Esophagus muscularis mucosa (tissue), 2 donors: ENCODE measurements at regions not wholly inside any gene's neighbourhood (a gene's known extent, or its start where the extent isn't known, plus 50 kb on each side); places are given as distances from the start of the nearest gene placed in this dataset.

Source experiments
- EP300 ChIP-seq: sonication (generic); formaldehyde crosslinking; IDR thresholded peaks from one replicate; pipeline ENCODE4 v1.6.1; 2017; ENCODE audit warnings: antibody characterized with exemption
- POLR2A ChIP-seq: fragments of 450-650 bp; IDR thresholded peaks from one replicate; pipeline ENCODE4 v1.6.1; 2017; ENCODE audit warnings: antibody characterized with exemption, moderate library complexity, mild to moderate bottlenecking, low read depth

- TF ChIP-seq EP300 (no peak), POLR2A (no peak)
Measured at GRCh38 chr10:62907470-62908212, 91.5 kb upstream of the EGR2 start.
